HepG2 (cell line): ENCODE measurements at regions not wholly inside any gene's neighbourhood (a gene's known extent, or its start where the extent isn't known, plus 50 kb on each side); places are given as distances from the start of the nearest gene placed in this dataset.

Experiments used
- CTCF ChIP-seq: sonication (generic); formaldehyde crosslinking; IDR thresholded peaks from 2 replicates; pipeline ENCODE4 v1.5.0; 2020; ENCODE audit warnings: mild to moderate bottlenecking, missing genetic modification reagents, moderate library complexity
- FOSL2 ChIP-seq: sonication (generic); formaldehyde crosslinking; IDR thresholded peaks from 2 replicates; pipeline ENCODE4 v1.4.0; 2020; ENCODE audit warnings: missing genetic modification reagents
- NBN ChIP-seq: fragments of 450-650 bp; conservative IDR thresholded peaks from 2 replicates; pipeline ENCODE4 v1.6.1; 2017
- POLR2AphosphoS2 ChIP-seq: IDR thresholded peaks from 2 replicates; pipeline ENCODE4 v1.6.1; 2011; ENCODE audit warnings: low read depth, low read length, improper control_type of control experiment
- REST ChIP-seq, 2 experiments: IDR thresholded peaks; 2 replicates each; pipeline ENCODE4 v1.6.1; 2011 to 2012; ENCODE audit warnings: low read length in 2 of 2, borderline replicate concordance in 1 of 2, low read depth in 1 of 2, mild to moderate bottlenecking in 1 of 2, moderate library complexity in 1 of 2
- SP1 ChIP-seq, 2 experiments: fragments of 450-650 bp in 1 of 2; sonication (generic) in 1 of 2; formaldehyde crosslinking in 1 of 2; IDR thresholded peaks; 2 replicates each; pipeline versions ENCODE4 v1.4.0 to v1.6.1; 2016 to 2020; ENCODE audit warnings: missing genetic modification reagents in 1 of 2
- TBL1XR1 ChIP-seq: fragments of 150-350 bp; IDR thresholded peaks from 2 replicates; pipeline ENCODE4 v1.6.1; 2014; ENCODE audit warnings: borderline replicate concordance, low read length; ENCODE audit not compliant: partially characterized antibody
- TBP ChIP-seq: sonication (generic); formaldehyde crosslinking; IDR thresholded peaks from 2 replicates; pipeline ENCODE4 v1.5.0; 2020; ENCODE audit warnings: missing genetic modification reagents
- TRIM24 ChIP-seq: sonication (generic); formaldehyde crosslinking; IDR thresholded peaks from 2 replicates; pipeline ENCODE4 v1.8.0; 2022; ENCODE audit warnings: mild to moderate bottlenecking, missing genetic modification reagents
- ZNF451 ChIP-seq: sonication (generic); formaldehyde crosslinking; IDR thresholded peaks from 2 replicates; pipeline ENCODE4 v1.5.0; 2020; ENCODE audit warnings: mild to moderate bottlenecking, missing genetic modification reagents
- ZNF550 ChIP-seq: sonication (generic); formaldehyde crosslinking; IDR thresholded peaks from 2 replicates; pipeline ENCODE4 v1.4.0; 2020; ENCODE audit warnings: mild to moderate bottlenecking, missing genetic modification reagents, borderline replicate concordance

- TF ChIP-seq CTCF, result no peak
- TF ChIP-seq NBN, result no peak
- no peak for TF ChIP-seq POLR2AphosphoS2
- no peak for TF ChIP-seq ZNF550
- TF ChIP-seq FOSL2, result no peak
- TF ChIP-seq TRIM24 (CRISPR knock-in tag), result no peak
- no peak for TF ChIP-seq TBL1XR1
- TF ChIP-seq REST (IDR thresholded peaks at IDR 0.05; ENCODE audit: borderline replicate concordance in 1 of 2, low read depth in 1 of 2, low read length in 2 of 2), result no peak
- TF ChIP-seq ZNF451 (CRISPR knock-in tag), result no peak
- TF ChIP-seq TBP (CRISPR knock-in tag), result no peak
- no peak for TF ChIP-seq SP1 (IDR thresholded peaks at IDR 0.05)
- no peak for TF ChIP-seq SP1 (CRISPR knock-in tag; IDR thresholded peaks at IDR 0.05)
Observed at GRCh38 chr10:4280461-4281189, 495.6 kb upstream of the KLF6 start.
